ENCODE measurements at regions not wholly inside any gene's neighbourhood (a gene's known extent, or its start where the extent isn't known, plus 50 kb on each side); places are given as distances from the start of the nearest gene placed in this dataset.

DNA sequence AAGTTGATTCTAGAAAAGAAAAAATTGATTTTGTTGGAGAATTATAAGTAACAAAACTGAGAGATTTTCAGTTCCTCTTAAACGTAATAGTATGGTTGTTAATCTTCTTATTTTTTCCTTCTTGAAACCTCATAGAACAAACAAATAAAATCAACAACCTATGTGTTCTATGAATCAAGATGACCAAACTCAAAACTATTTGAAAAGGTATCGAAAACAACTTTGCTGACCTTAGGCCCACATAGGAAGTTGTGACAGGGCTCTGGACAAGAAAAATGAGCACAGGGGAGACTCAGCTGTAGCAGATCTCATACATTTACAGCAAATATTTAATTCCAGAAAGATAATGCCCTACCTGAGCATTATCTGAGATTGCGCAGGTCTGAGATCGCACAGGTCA lies 169.4 kb upstream of the CCNH start:
- TF ChIP-seq, protein P1, sequence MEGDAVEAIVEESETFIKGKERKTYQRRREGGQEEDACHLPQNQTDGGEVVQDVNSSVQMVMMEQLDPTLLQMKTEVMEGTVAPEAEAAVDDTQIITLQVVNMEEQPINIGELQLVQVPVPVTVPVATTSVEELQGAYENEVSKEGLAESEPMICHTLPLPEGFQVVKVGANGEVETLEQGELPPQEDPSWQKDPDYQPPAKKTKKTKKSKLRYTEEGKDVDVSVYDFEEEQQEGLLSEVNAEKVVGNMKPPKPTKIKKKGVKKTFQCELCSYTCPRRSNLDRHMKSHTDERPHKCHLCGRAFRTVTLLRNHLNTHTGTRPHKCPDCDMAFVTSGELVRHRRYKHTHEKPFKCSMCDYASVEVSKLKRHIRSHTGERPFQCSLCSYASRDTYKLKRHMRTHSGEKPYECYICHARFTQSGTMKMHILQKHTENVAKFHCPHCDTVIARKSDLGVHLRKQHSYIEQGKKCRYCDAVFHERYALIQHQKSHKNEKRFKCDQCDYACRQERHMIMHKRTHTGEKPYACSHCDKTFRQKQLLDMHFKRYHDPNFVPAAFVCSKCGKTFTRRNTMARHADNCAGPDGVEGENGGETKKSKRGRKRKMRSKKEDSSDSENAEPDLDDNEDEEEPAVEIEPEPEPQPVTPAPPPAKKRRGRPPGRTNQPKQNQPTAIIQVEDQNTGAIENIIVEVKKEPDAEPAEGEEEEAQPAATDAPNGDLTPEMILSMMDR (IDR thresholded peaks at IDR 0.05): no peak
- TF ChIP-seq SIN3A (IDR thresholded peaks at IDR 0.05; ENCODE audit: borderline replicate concordance, insufficient read depth, low read depth, low read length): no peak
- TF ChIP-seq, protein P2, sequence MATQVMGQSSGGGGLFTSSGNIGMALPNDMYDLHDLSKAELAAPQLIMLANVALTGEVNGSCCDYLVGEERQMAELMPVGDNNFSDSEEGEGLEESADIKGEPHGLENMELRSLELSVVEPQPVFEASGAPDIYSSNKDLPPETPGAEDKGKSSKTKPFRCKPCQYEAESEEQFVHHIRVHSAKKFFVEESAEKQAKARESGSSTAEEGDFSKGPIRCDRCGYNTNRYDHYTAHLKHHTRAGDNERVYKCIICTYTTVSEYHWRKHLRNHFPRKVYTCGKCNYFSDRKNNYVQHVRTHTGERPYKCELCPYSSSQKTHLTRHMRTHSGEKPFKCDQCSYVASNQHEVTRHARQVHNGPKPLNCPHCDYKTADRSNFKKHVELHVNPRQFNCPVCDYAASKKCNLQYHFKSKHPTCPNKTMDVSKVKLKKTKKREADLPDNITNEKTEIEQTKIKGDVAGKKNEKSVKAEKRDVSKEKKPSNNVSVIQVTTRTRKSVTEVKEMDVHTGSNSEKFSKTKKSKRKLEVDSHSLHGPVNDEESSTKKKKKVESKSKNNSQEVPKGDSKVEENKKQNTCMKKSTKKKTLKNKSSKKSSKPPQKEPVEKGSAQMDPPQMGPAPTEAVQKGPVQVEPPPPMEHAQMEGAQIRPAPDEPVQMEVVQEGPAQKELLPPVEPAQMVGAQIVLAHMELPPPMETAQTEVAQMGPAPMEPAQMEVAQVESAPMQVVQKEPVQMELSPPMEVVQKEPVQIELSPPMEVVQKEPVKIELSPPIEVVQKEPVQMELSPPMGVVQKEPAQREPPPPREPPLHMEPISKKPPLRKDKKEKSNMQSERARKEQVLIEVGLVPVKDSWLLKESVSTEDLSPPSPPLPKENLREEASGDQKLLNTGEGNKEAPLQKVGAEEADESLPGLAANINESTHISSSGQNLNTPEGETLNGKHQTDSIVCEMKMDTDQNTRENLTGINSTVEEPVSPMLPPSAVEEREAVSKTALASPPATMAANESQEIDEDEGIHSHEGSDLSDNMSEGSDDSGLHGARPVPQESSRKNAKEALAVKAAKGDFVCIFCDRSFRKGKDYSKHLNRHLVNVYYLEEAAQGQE (IDR thresholded peaks at IDR 0.05; ENCODE audit: insufficient read depth in 1 of 2, low read depth in 2 of 2, low read length in 1 of 2): no peak
- no peak for TF ChIP-seq POLR2AphosphoS5 (IDR thresholded peaks at IDR 0.05; ENCODE audit: low read depth, low read length)

Data from Panc1 (cell line).